ENCODE measurements at regions not wholly inside any gene's neighbourhood (a gene's known extent, or its start where the extent isn't known, plus 50 kb on each side); places are given as distances from the start of the nearest gene placed in this dataset.

DNA sequence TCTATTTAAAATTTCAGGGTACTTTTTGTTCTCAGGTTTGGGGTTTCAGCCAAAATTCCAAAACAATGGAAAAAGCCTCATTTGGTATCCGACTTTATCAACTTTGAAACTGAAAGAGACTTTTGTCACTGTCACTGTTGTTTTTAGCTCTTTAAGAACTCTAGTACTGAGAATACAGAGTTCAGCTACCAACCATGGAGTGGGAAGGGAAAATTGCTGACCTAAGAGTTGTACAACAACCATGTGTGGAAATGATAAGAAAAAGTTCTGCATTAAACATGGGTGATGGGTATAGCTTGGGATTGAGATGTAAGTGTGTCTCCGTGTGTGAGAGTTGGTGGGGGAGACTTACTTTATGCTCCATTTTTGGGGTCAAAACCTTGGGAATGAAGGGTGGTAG is 206.6 kb upstream of the LRATD1 start:
- H3K4me3 ChIP-seq (replicated peaks; ENCODE audit: low read depth, low read length): no peak overlapping the region
- DNase-seq (ENCODE audit: low read depth): no peak
- TF ChIP-seq CTCF (IDR thresholded peaks at IDR 0.05; ENCODE audit: low read length, missing control alignments): no peak

- no peak for TF ChIP-seq CTCF (IDR thresholded peaks at IDR 0.05; ENCODE audit: low read length, missing control alignments)
- peak; percentile 4 for DNase-seq (ENCODE audit: low read depth)
- no peak overlapping the region for H3K4me3 ChIP-seq (replicated peaks; ENCODE audit: low read depth, low read length)
Measured at GRCh38 chr2:14428056-14428455, 204.5 kb upstream of the LRATD1 start.

DNA sequence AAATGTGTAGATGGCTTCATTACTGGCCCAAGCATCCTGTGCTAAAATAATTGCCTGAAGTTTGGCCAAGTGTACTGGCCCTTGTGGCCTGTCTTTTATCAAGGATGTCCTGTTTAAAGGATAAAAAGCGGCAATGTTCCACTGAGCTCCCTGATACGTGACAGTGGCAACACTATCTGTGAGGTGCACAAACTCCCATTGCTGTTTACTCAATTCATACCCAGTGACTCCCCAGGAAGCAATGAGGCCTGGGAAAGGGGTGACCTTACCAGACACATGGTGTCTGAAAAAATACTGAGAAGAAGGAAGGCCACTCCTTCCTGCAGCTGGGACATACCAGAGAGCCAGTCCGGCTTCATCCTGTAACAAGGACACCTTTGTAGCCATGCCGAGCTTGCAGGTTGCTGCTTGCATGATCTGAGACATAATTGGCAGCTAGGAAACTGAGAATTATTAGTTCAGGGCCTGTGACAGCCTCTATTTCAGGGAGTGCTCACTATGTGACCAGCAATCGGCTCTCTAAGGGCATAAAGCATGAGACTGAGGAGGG is 198.5 kb upstream of the LRATD1 start:
- H3K4me3 ChIP-seq (replicated peaks; ENCODE audit: low read depth, low read length): no peak overlapping the region
- no peak for DNase-seq (ENCODE audit: low read depth)
- no peak for TF ChIP-seq CTCF (IDR thresholded peaks at IDR 0.05; ENCODE audit: low read length, missing control alignments)

- TF ChIP-seq CTCF (IDR thresholded peaks at IDR 0.05; ENCODE audit: low read length, missing control alignments): no peak
- no peak for DNase-seq (ENCODE audit: low read depth)
- no peak overlapping the region for H3K4me3 ChIP-seq (replicated peaks; ENCODE audit: low read depth, low read length)
Measured at GRCh38 chr2:14445670-14446069, 186.8 kb upstream of the LRATD1 start.

GRCh38 chr2:14448340-14448739 is 184.2 kb upstream of the LRATD1 start:
- no peak for DNase-seq (ENCODE audit: low read depth)
- TF ChIP-seq CTCF (IDR thresholded peaks at IDR 0.05; ENCODE audit: low read length, missing control alignments): no peak
- H3K4me3 ChIP-seq (replicated peaks; ENCODE audit: low read depth, low read length): no peak overlapping the region

GRCh38 chr2:14451312-14451711 is 181.2 kb upstream of the LRATD1 start:
- no peak for DNase-seq (ENCODE audit: low read depth)
- H3K4me3 ChIP-seq (replicated peaks; ENCODE audit: low read depth, low read length): no peak overlapping the region
- TF ChIP-seq CTCF (IDR thresholded peaks at IDR 0.05; ENCODE audit: low read length, missing control alignments): no peak

- no peak overlapping the region for H3K4me3 ChIP-seq (replicated peaks; ENCODE audit: low read depth, low read length)
- no peak for TF ChIP-seq CTCF (IDR thresholded peaks at IDR 0.05; ENCODE audit: low read length, missing control alignments)
- DNase-seq (ENCODE audit: low read depth): no peak
Measured at GRCh38 chr2:14454202-14454601, 178.3 kb upstream of the LRATD1 start.
